Uterus (tissue), 2 donors: ENCODE measurements at regions not wholly inside any gene's neighbourhood (a gene's known extent, or its start where the extent isn't known, plus 50 kb on each side); places are given as distances from the start of the nearest gene placed in this dataset.

Experiments used
- POLR2A ChIP-seq, 2 donors: fragments of 450-650 bp; IDR thresholded peaks; one replicate each; pipeline ENCODE4 v1.6.1; 2016; ENCODE audit warnings: antibody characterized with exemption in 2 of 2, mild to moderate bottlenecking in 1 of 2, moderate library complexity in 1 of 2
- TF ChIP-seq, protein P1 (sequence below), 4 experiments: fragments of 200-600 bp in 2 of 4; fragments of 450-650 bp in 2 of 4; sonication (generic) in 2 of 4; IDR thresholded peaks; one replicate each; pipeline ENCODE4 v1.5.1; 2016 to 2019; ENCODE audit warnings: antibody characterized with exemption in 4 of 4, mild to moderate bottlenecking in 2 of 4, moderate library complexity in 1 of 4

DNA sequence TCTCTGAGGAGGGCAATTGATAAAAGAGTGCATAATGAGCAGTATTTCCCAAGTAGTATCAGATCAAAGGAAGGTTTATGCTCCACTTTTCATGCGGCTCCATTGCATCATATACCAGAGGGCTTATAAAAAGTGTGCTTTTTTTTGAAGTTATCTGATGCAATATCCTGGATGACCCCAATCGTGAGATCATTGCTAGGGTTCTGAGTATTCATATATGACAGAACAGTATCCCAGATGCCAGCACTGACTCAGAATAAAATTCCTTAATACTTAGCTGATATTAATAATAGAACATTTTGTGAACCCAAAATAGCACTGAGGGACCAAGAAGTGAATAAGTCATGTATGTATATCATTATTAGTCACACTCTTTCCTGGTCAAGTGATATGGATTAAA lies 945.5 kb upstream of the AGA start:
- TF ChIP-seq, protein P1, sequence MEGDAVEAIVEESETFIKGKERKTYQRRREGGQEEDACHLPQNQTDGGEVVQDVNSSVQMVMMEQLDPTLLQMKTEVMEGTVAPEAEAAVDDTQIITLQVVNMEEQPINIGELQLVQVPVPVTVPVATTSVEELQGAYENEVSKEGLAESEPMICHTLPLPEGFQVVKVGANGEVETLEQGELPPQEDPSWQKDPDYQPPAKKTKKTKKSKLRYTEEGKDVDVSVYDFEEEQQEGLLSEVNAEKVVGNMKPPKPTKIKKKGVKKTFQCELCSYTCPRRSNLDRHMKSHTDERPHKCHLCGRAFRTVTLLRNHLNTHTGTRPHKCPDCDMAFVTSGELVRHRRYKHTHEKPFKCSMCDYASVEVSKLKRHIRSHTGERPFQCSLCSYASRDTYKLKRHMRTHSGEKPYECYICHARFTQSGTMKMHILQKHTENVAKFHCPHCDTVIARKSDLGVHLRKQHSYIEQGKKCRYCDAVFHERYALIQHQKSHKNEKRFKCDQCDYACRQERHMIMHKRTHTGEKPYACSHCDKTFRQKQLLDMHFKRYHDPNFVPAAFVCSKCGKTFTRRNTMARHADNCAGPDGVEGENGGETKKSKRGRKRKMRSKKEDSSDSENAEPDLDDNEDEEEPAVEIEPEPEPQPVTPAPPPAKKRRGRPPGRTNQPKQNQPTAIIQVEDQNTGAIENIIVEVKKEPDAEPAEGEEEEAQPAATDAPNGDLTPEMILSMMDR (IDR thresholded peaks at IDR 0.05), result no peak
- no peak for TF ChIP-seq POLR2A (IDR thresholded peaks at IDR 0.05)
